Neural progenitor cell (in vitro differentiated cells): ENCODE measurements at regions not wholly inside any gene's neighbourhood (a gene's known extent, or its start where the extent isn't known, plus 50 kb on each side); places are given as distances from the start of the nearest gene placed in this dataset.

Experiments used
- DNase-seq: peaks from one replicate; pipeline ENCODE4 v3.0.0-alpha.2; 2016; ENCODE audit warnings: low spot score
- H2AFZ ChIP-seq: fragments of 200-600 bp; sonication (generic); replicated peaks from 2 replicates; pipeline ENCODE4 v1.6.1; 2016; ENCODE audit warnings: antibody characterized with exemption
- H3F3A ChIP-seq: fragments of 200-600 bp; sonication (generic); 2 replicates; pipeline ENCODE4 v1.6.1; 2016; ENCODE audit warnings: antibody characterized with exemption, low read depth
- H3K27ac ChIP-seq: fragments of 200-600 bp; sonication (generic); 2 replicates; pipeline ENCODE4 v1.5.1; 2016; ENCODE audit warnings: mild to moderate bottlenecking
- H3K27me3 ChIP-seq: fragments of 200-600 bp; sonication (generic); 2 replicates; pipeline ENCODE4 v1.6.1; 2016; ENCODE audit warnings: mild to moderate bottlenecking, moderate library complexity
- H3K36me3 ChIP-seq: fragments of 200-600 bp; sonication (generic); 2 replicates; pipeline ENCODE4 v1.5.1; 2016
- H3K4me1 ChIP-seq: fragments of 200-600 bp; sonication (generic); 2 replicates; pipeline ENCODE4 v1.6.1; 2016; ENCODE audit warnings: mixed run types
- H3K4me2 ChIP-seq: fragments of 200-600 bp; sonication (generic); 2 replicates; pipeline ENCODE4 v1.6.1; 2016
- H3K4me3 ChIP-seq: fragments of 200-600 bp; sonication (generic); 2 replicates; pipeline ENCODE4 v1.5.1; 2016
- H3K79me2 ChIP-seq: fragments of 200-600 bp; sonication (generic); 2 replicates; pipeline ENCODE4 v1.6.1; 2016; ENCODE audit warnings: low read depth
- H3K9ac ChIP-seq: fragments of 200-600 bp; sonication (generic); 2 replicates; pipeline ENCODE4 v1.6.1; 2016
- H3K9me3 ChIP-seq: fragments of 200-600 bp; sonication (generic); 2 replicates; pipeline ENCODE4 v1.5.1; 2016; ENCODE audit warnings: low read depth
- H4K20me1 ChIP-seq: fragments of 200-600 bp; sonication (generic); 2 replicates; pipeline ENCODE4 v1.6.1; 2016; ENCODE audit warnings: low read depth
- H3K27ac Mint-ChIP-seq: 3 replicates; pipeline ENCODE4 v1.8.0; 2021; ENCODE audit warnings: mixed read lengths
- H3K27me3 Mint-ChIP-seq: 2 replicates; pipeline ENCODE4 v1.8.0; 2022; ENCODE audit warnings: low read depth, mild to moderate bottlenecking, inconsistent platforms, moderate library complexity, mixed read lengths; ENCODE audit not compliant: insufficient read depth
- H3K36me3 Mint-ChIP-seq: 3 replicates; pipeline ENCODE4 v1.8.0; 2021; ENCODE audit warnings: mixed read lengths
- H3K4me1 Mint-ChIP-seq: 3 replicates; pipeline ENCODE4 v1.8.0; 2021; ENCODE audit warnings: mixed read lengths
- H3K4me3 Mint-ChIP-seq: 3 replicates; pipeline ENCODE4 v1.8.0; 2021; ENCODE audit warnings: mild to moderate bottlenecking, moderate library complexity, mixed read lengths
- H3K9me3 Mint-ChIP-seq: 3 replicates; pipeline ENCODE4 v1.8.0; 2020; ENCODE audit warnings: mixed read lengths
- CTCF ChIP-seq: fragments of 200-600 bp; sonication (generic); IDR thresholded peaks from 2 replicates; pipeline ENCODE4 v1.5.1; 2017; ENCODE audit warnings: antibody characterized with exemption, mild to moderate bottlenecking
- EZH2 ChIP-seq: fragments of 200-600 bp; sonication (generic); IDR thresholded peaks from 2 replicates; pipeline ENCODE4 v1.6.1; 2017; ENCODE audit warnings: antibody characterized with exemption, mild to moderate bottlenecking, moderate library complexity
- EZH2phosphoT487 ChIP-seq: fragments of 200-600 bp; sonication (generic); IDR thresholded peaks from 2 replicates; pipeline ENCODE4 v1.6.1; 2017; ENCODE audit warnings: antibody characterized with exemption

DNA sequence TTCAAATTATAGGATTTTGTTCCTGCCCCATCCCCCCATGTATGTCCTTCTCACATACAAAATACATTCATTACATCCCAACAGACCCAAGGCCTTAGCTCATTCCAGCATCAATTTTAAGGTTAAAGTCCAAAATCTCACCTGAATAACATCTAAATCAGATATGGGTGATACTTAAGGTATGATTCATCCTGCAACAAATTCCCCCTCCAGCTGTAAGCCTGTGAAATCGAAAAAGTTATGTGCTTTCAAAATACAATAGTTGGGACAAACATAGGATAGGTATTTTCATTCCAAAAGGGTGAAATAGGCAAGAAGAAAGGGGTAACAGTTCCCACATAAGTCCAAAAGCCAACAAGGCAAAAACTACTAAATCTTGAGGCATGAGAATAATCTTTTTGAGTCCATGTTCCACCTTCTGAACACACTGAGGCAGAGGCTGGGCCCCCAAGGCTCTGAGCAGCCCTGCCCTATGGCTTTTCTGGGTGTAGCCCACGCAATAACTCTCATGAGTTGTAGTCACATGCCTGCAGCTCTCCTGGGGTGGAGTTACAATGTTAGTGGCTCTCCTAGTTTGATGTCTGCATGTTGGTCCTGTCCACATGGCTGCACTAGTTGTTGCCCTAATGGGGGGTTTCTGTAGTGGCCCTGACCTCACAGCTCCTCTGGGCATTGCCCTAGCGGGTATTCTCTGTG is 243.9 kb upstream of the SMARCA2 start:
- H3K4me3 ChIP-seq, result no peak overlapping the region
- peaks cover 12% of the 10 kb centered on the region for H3K4me1 Mint-ChIP-seq
- TF ChIP-seq EZH2phosphoT487, result no peak
- TF ChIP-seq EZH2, result no peak
- no peak for TF ChIP-seq CTCF

DNA sequence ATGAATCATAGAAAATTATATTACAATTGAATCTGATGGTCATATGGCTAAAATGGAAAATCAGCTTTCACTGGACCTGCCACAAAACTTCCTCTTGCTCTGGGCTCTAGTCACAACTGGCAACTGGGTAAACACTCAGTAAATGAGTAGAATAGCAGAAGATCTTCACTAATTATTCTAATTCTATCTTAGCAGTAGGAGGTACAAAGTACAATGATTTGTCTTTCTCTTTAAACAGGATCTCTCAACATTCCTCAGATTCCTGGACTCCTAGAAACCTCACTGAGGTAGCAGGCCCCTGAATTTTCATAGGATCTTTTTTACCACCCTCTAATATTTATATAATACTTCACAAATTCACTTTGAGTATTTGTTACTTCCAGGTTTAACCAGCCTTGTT is 239.9 kb upstream of the SMARCA2 start:
- H3K36me3 Mint-ChIP-seq, result no peaks in the 10 kb centered on the region
- no peak overlapping the region for H2AFZ ChIP-seq
- no peaks in the 10 kb centered on the region for H3K9me3 Mint-ChIP-seq
- H3K79me2 ChIP-seq, result no peaks in the 10 kb centered on the region
- H3K4me1 Mint-ChIP-seq, result peaks cover 12% of the 10 kb centered on the region
- TF ChIP-seq CTCF (no peak), EZH2 (no peak), EZH2phosphoT487 (no peak)
- H3K36me3 ChIP-seq, result no peaks in the 10 kb centered on the region
- peaks cover 3% of the 10 kb centered on the region for H3F3A ChIP-seq
- peaks cover 34% of the 10 kb centered on the region for H3K4me1 ChIP-seq
- H3K9ac ChIP-seq, result no peak overlapping the region
- peak; percentile 31 for DNase-seq
- no peaks in the 10 kb centered on the region for H4K20me1 ChIP-seq
- H3K9me3 ChIP-seq, result no peaks in the 10 kb centered on the region
- no peak overlapping the region for H3K4me3 Mint-ChIP-seq
- no peak overlapping the region for H3K27ac Mint-ChIP-seq
- peak overlapping the region; percentile 65 for H3K4me2 ChIP-seq
- H3K27ac ChIP-seq, result peak overlapping the region; percentile 57
- peak overlapping the region; percentile 1 for H3K4me3 ChIP-seq
- peaks cover 2% of the 10 kb centered on the region for H3K27me3 Mint-ChIP-seq
- no peaks in the 10 kb centered on the region for H3K27me3 ChIP-seq

More for the DNA sequence above, 243.9 kb upstream of the SMARCA2 start:
- no peak overlapping the region for H3K4me2 ChIP-seq
- no peaks in the 10 kb centered on the region for H3K36me3 Mint-ChIP-seq
- H3K9ac ChIP-seq, result no peak overlapping the region
- H3K79me2 ChIP-seq, result no peaks in the 10 kb centered on the region
- H3F3A ChIP-seq, result peaks cover 3% of the 10 kb centered on the region
- no peak overlapping the region for H3K27ac ChIP-seq
- H4K20me1 ChIP-seq, result no peaks in the 10 kb centered on the region
- H2AFZ ChIP-seq, result no peak overlapping the region
- H3K27me3 Mint-ChIP-seq, result peaks cover 5% of the 10 kb centered on the region
- no peaks in the 10 kb centered on the region for H3K27me3 ChIP-seq
- H3K27ac Mint-ChIP-seq, result no peak overlapping the region
- H3K9me3 Mint-ChIP-seq, result no peaks in the 10 kb centered on the region
- no peaks in the 10 kb centered on the region for H3K36me3 ChIP-seq
- no peak for DNase-seq
- H3K4me3 Mint-ChIP-seq, result no peak overlapping the region
- H3K4me1 ChIP-seq, result peaks cover 27% of the 10 kb centered on the region
- H3K9me3 ChIP-seq, result no peaks in the 10 kb centered on the region

GRCh38 chr9:1776668-1777067 is 238.5 kb upstream of the SMARCA2 start:
- Mint-ChIP-seq H3K36me3 (no peaks in the 10 kb centered on the region), H3K27ac (no peak overlapping the region), H3K4me1 (peaks cover 12% of the 10 kb centered on the region), H3K27me3 (no peaks in the 10 kb centered on the region), H3K9me3 (no peaks in the 10 kb centered on the region), H3K4me3 (no peak overlapping the region)
- H3K27me3 ChIP-seq, result no peaks in the 10 kb centered on the region
- no peaks in the 10 kb centered on the region for H3K9me3 ChIP-seq
- H3K4me2 ChIP-seq, result no peak overlapping the region
- H2AFZ ChIP-seq, result no peak overlapping the region
- H3K27ac ChIP-seq, result no peak overlapping the region
- H3K4me3 ChIP-seq, result no peak overlapping the region
- TF ChIP-seq EZH2phosphoT487, result no peak
- no peak for TF ChIP-seq EZH2
- no peak for TF ChIP-seq CTCF
- no peaks in the 10 kb centered on the region for H4K20me1 ChIP-seq
- no peak for DNase-seq
- peaks cover 3% of the 10 kb centered on the region for H3F3A ChIP-seq
- H3K36me3 ChIP-seq, result no peaks in the 10 kb centered on the region
- H3K4me1 ChIP-seq, result peaks cover 34% of the 10 kb centered on the region
- H3K9ac ChIP-seq, result no peak overlapping the region
- H3K79me2 ChIP-seq, result no peaks in the 10 kb centered on the region
